ENCODE measurements at regions not wholly inside any gene's neighbourhood (a gene's known extent, or its start where the extent isn't known, plus 50 kb on each side); places are given as distances from the start of the nearest gene placed in this dataset.

- no peak for DNase-seq (ENCODE audit: low read depth)
Observed at GRCh38 chr2:149653831-149654445, 66.4 kb upstream of the MMADHC start.

- DNase-seq (ENCODE audit: low read depth) = no peak
Observed at GRCh38 chr2:149652926-149653325, 65.4 kb upstream of the MMADHC start.

- DNase-seq (ENCODE audit: low read depth) = no peak
Observed at GRCh38 chr2:149652526-149652925, 65.0 kb upstream of the MMADHC start.

- no peak for DNase-seq (ENCODE audit: low read depth)
Observed at GRCh38 chr2:149651229-149651628, 63.7 kb upstream of the MMADHC start.

GRCh38 chr2:149650006-149650405 is 62.4 kb upstream of the MMADHC start:
- no peak for DNase-seq (ENCODE audit: low read depth)

GRCh38 chr2:149648282-149649030 is 60.9 kb upstream of the MMADHC start:
- peak; percentile 91 for DNase-seq (ENCODE audit: low read depth)

- peak; percentile 14 for DNase-seq (ENCODE audit: low read depth)
Observed at GRCh38 chr2:149645391-149645790, 57.8 kb upstream of the MMADHC start.

All from Daoy (cell line).